ENCODE measurements at regions not wholly inside any gene's neighbourhood (a gene's known extent, or its start where the extent isn't known, plus 50 kb on each side); places are given as distances from the start of the nearest gene placed in this dataset.
"Not testable (repeated sequence)": the region's sequence is repeated elsewhere in the genome, so short reads cannot be mapped to it uniquely, and the experiment has no call there.

GRCh38 chr5:125251703-125252102 is 505.3 kb upstream of the ZNF608 start:
- no peak for DNase-seq
- ATAC-seq = no peak
- Mint-ChIP-seq H3K9me3 (peaks cover 3 to 11% of the 10 kb centered on the region in 2 donors), H3K4me1 (peaks cover 4 to 5% of the 10 kb centered on the region in 2 donors), H3K27ac (no peak overlapping the region), H3K36me3 (peaks cover 10% of the 10 kb centered on the region), H3K27me3 (ENCODE audit: low read depth in 2 of 2) (no peaks in the 10 kb centered on the region), H3K4me3 (no peak overlapping the region)
- TF ChIP-seq, protein P1, sequence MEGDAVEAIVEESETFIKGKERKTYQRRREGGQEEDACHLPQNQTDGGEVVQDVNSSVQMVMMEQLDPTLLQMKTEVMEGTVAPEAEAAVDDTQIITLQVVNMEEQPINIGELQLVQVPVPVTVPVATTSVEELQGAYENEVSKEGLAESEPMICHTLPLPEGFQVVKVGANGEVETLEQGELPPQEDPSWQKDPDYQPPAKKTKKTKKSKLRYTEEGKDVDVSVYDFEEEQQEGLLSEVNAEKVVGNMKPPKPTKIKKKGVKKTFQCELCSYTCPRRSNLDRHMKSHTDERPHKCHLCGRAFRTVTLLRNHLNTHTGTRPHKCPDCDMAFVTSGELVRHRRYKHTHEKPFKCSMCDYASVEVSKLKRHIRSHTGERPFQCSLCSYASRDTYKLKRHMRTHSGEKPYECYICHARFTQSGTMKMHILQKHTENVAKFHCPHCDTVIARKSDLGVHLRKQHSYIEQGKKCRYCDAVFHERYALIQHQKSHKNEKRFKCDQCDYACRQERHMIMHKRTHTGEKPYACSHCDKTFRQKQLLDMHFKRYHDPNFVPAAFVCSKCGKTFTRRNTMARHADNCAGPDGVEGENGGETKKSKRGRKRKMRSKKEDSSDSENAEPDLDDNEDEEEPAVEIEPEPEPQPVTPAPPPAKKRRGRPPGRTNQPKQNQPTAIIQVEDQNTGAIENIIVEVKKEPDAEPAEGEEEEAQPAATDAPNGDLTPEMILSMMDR (IDR thresholded peaks at IDR 0.05) = no peak
- no peak overlapping the region for H3K4me3 ChIP-seq (ENCODE audit: low read length)
- H3K27me3 ChIP-seq (ENCODE audit: control insufficient read depth, insufficient read depth, low read length) = no peaks in the 10 kb centered on the region
- intact Hi-C loops (cut with micrococcal nuclease) = no loop called here
- no peak overlapping the region for H3K27ac ChIP-seq (ENCODE audit: low read length)
- no peaks in the 10 kb centered on the region for H3K36me3 ChIP-seq (ENCODE audit: control insufficient read depth, insufficient read depth, low read length)
- H3K4me1 ChIP-seq (ENCODE audit: control insufficient read depth, insufficient read depth, low read length) = no peaks in the 10 kb centered on the region
- H3K9me3 ChIP-seq (ENCODE audit: control insufficient read depth, insufficient read depth, low read length) = peaks cover 8% of the 10 kb centered on the region

GRCh38 chr5:125253634-125254033 is 507.2 kb upstream of the ZNF608 start:
- peaks cover 10% of the 10 kb centered on the region for H3K36me3 Mint-ChIP-seq
- H3K4me1 Mint-ChIP-seq; DNase-seq; H3K27me3 ChIP-seq (ENCODE audit: control insufficient read depth, insufficient read depth, low read length); H3K9me3 ChIP-seq (ENCODE audit: control insufficient read depth, insufficient read depth, low read length); H3K27me3 Mint-ChIP-seq (ENCODE audit: low read depth in 2 of 2); H3K27ac ChIP-seq (ENCODE audit: low read length); H3K27ac Mint-ChIP-seq; H3K36me3 ChIP-seq (ENCODE audit: control insufficient read depth, insufficient read depth, low read length); ATAC-seq; H3K4me3 ChIP-seq (ENCODE audit: low read length); intact Hi-C loops (cut with micrococcal nuclease); H3K4me3 Mint-ChIP-seq; H3K4me1 ChIP-seq (ENCODE audit: control insufficient read depth, insufficient read depth, low read length): not testable (repeated sequence)
- H3K9me3 Mint-ChIP-seq = peaks cover 3 to 11% of the 10 kb centered on the region in 2 donors
- 95% methylated on average over 7 of the region's 7 CpGs for WGBS (ENCODE audit: insufficient coverage)

- H3K27me3 Mint-ChIP-seq (ENCODE audit: low read depth in 2 of 2) = no peaks in the 10 kb centered on the region
- H3K27ac ChIP-seq (ENCODE audit: low read length) = no peak overlapping the region
- H3K27me3 ChIP-seq (ENCODE audit: control insufficient read depth, insufficient read depth, low read length) = no peaks in the 10 kb centered on the region
- TF ChIP-seq, protein P1 (IDR thresholded peaks at IDR 0.05) = no peak
- H3K4me3 Mint-ChIP-seq = no peak overlapping the region
- H3K9me3 ChIP-seq (ENCODE audit: control insufficient read depth, insufficient read depth, low read length) = peaks cover 8% of the 10 kb centered on the region
- no peaks in the 10 kb centered on the region for H3K4me1 ChIP-seq (ENCODE audit: control insufficient read depth, insufficient read depth, low read length)
- H3K4me1 Mint-ChIP-seq = peaks cover 4 to 5% of the 10 kb centered on the region in 2 donors
- WGBS (ENCODE audit: insufficient coverage) = 70% methylated on average over 3 of the region's 3 CpGs
- DNase-seq (no peak), ATAC-seq (no peak)
- no peaks in the 10 kb centered on the region for H3K36me3 ChIP-seq (ENCODE audit: control insufficient read depth, insufficient read depth, low read length)
- H3K27ac Mint-ChIP-seq = no peak overlapping the region
- peaks cover 3 to 11% of the 10 kb centered on the region in 2 donors for H3K9me3 Mint-ChIP-seq
- H3K4me3 ChIP-seq (ENCODE audit: low read length) = no peak overlapping the region
- peaks cover 10% of the 10 kb centered on the region for H3K36me3 Mint-ChIP-seq
- intact Hi-C loops (cut with micrococcal nuclease) = no loop called here
These were observed 507.8 kb upstream of the ZNF608 start for GRCh38 chr5:125254267-125254666.

- intact Hi-C loops (cut with micrococcal nuclease) = no loop called here
- TF ChIP-seq, protein P1 (IDR thresholded peaks at IDR 0.05) = no peak
- H3K4me3 ChIP-seq (ENCODE audit: low read length) = no peak overlapping the region
- Mint-ChIP-seq H3K9me3 (peaks cover 3 to 11% of the 10 kb centered on the region in 2 donors), H3K27ac (no peak overlapping the region), H3K36me3 (peaks cover 10% of the 10 kb centered on the region), H3K27me3 (ENCODE audit: low read depth in 2 of 2) (no peaks in the 10 kb centered on the region), H3K4me3 (no peak overlapping the region), H3K4me1 (peaks cover under 1 to 2% of the 10 kb centered on the region in 2 donors)
- 85% methylated on average over 3 of the region's 3 CpGs for WGBS (ENCODE audit: insufficient coverage)
- DNase-seq (no peak), ATAC-seq (no peak)
- no peaks in the 10 kb centered on the region for H3K27me3 ChIP-seq (ENCODE audit: control insufficient read depth, insufficient read depth, low read length)
- H3K9me3 ChIP-seq (ENCODE audit: control insufficient read depth, insufficient read depth, low read length) = peaks cover 8% of the 10 kb centered on the region
- no peaks in the 10 kb centered on the region for H3K4me1 ChIP-seq (ENCODE audit: control insufficient read depth, insufficient read depth, low read length)
- H3K27ac ChIP-seq (ENCODE audit: low read length) = no peak overlapping the region
- H3K36me3 ChIP-seq (ENCODE audit: control insufficient read depth, insufficient read depth, low read length) = no peaks in the 10 kb centered on the region
These were observed 509.9 kb upstream of the ZNF608 start for GRCh38 chr5:125256296-125256695.

All from natural killer cell (primary cell).